Hepatocyte (in vitro differentiated cells): ENCODE measurements at regions not wholly inside any gene's neighbourhood (a gene's known extent, or its start where the extent isn't known, plus 50 kb on each side); places are given as distances from the start of the nearest gene placed in this dataset.
"Not testable (repeated sequence)": the region's sequence is repeated elsewhere in the genome, so short reads cannot be mapped to it uniquely, and the experiment has no call there.

Source experiments
- DNase-seq: peaks from one replicate; pipeline ENCODE4 v3.0.0-alpha.2; 2016; ENCODE audit warnings: low spot score
- H2AFZ ChIP-seq: fragments of 200-600 bp; sonication (generic); 2 replicates; pipeline ENCODE4 v1.6.0; 2016; ENCODE audit warnings: antibody characterized with exemption, mild to moderate bottlenecking
- H3K27ac ChIP-seq: fragments of 200-600 bp; sonication (generic); 2 replicates; pipeline ENCODE4 v1.5.1; 2016; ENCODE audit warnings: mild to moderate bottlenecking
- H3K27me3 ChIP-seq: fragments of 200-600 bp; sonication (generic); 2 replicates; pipeline ENCODE4 v1.6.1; 2016
- H3K36me3 ChIP-seq: fragments of 200-600 bp; sonication (generic); replicated peaks from 2 replicates; pipeline ENCODE4 v1.5.1; 2016; ENCODE audit warnings: low read depth; ENCODE audit not compliant: insufficient read depth
- H3K4me1 ChIP-seq: fragments of 200-600 bp; sonication (generic); 2 replicates; pipeline ENCODE4 v1.5.1; 2016; ENCODE audit warnings: mild to moderate bottlenecking, moderate library complexity; ENCODE audit not compliant: insufficient read depth
- H3K4me2 ChIP-seq: fragments of 200-600 bp; sonication (generic); 2 replicates; pipeline ENCODE4 v1.6.0; 2016
- H3K4me3 ChIP-seq: fragments of 200-600 bp; sonication (generic); 2 replicates; pipeline ENCODE4 v1.5.1; 2016; ENCODE audit warnings: mild to moderate bottlenecking
- H3K79me2 ChIP-seq: fragments of 200-600 bp; sonication (generic); 2 replicates; pipeline ENCODE4 v1.6.0; 2017; ENCODE audit warnings: mild to moderate bottlenecking
- H3K9me2 ChIP-seq: fragments of 200-600 bp; sonication (generic); replicated peaks from 2 replicates; pipeline ENCODE4 v1.6.0; 2017; ENCODE audit warnings: mild to moderate bottlenecking; ENCODE audit not compliant: insufficient read depth
- H3K9me3 ChIP-seq: fragments of 200-600 bp; sonication (generic); 2 replicates; pipeline ENCODE4 v1.5.1; 2016; ENCODE audit warnings: low read depth, mild to moderate bottlenecking
- H4K20me1 ChIP-seq: fragments of 200-600 bp; sonication (generic); 2 replicates; pipeline ENCODE4 v1.6.0; 2016; ENCODE audit warnings: mild to moderate bottlenecking; ENCODE audit not compliant: insufficient read depth, poor library complexity, severe bottlenecking
- EZH2 ChIP-seq: fragments of 200-600 bp; sonication (generic); IDR thresholded peaks from 2 replicates; pipeline ENCODE4 v1.6.1; 2016; ENCODE audit warnings: antibody characterized with exemption, mild to moderate bottlenecking, borderline replicate concordance
- EZH2phosphoT487 ChIP-seq: fragments of 200-600 bp; sonication (generic); IDR thresholded peaks from one replicate; pipeline ENCODE4 v1.6.1; 2018; ENCODE audit warnings: antibody characterized with exemption, mild to moderate bottlenecking, low read depth, moderate library complexity; ENCODE audit not compliant: unreplicated experiment, severe bottlenecking
- WGBS: methylation state at CpG from one replicate; pipeline ENCODE4 v1.1.6; 2016; ENCODE audit warnings: low lambda C conversion rate; ENCODE audit errors: missing lambda C conversion rate; 5-methylcytosine and 5-hydroxymethylcytosine counted together
- TF ChIP-seq, protein P1 (sequence below): fragments of 200-600 bp; sonication (generic); IDR thresholded peaks from 2 replicates; pipeline ENCODE4 v1.5.1; 2016; ENCODE audit warnings: antibody characterized with exemption, mild to moderate bottlenecking; ENCODE audit not compliant: poor library complexity

DNA sequence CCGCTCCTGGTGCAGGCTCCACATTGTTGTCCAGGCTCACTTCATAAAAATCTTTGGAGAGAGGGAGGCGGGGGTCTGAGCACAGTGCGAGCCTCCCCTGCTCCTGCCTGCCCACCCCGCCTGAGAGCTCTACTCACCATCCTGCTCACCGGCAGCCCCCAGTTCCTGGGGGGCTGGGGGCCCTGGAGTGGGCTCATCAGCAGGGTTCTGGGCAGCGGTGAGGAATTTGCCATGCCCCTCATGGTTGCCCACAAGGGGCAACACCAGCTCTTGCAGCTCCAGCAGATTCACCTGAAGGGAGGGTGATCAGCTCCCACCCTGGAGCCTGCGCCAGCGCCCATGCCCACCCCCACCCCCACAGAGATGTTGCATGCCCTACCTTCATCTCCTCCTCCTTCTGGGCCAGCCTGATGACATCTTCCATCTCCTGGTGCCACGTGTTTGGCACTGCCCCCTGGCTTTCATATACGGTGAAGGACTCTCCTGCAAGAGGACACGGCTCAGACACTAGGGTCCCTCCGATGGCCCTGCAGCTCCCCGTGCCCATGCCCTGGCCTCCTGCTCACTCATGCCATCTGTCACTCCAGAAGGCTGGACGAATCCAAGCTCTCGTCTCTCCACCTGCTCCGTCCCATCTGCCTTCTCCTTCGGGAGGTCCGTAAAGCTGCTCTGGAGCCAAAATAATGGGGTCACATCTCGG, 162.1 kb downstream of the TBC1D2B start:
- Histone ChIP-seq H3K9me3 (no peaks in the 10 kb centered on the region), H4K20me1 (no peaks in the 10 kb centered on the region), H3K27ac (no peak overlapping the region), H3K36me3 (no peaks in the 10 kb centered on the region), H3K4me1 (no peaks in the 10 kb centered on the region), H3K4me3 (no peak overlapping the region), H3K4me2 (no peak overlapping the region), H2AFZ (no peak overlapping the region), H3K9me2 (no peaks in the 10 kb centered on the region), H3K79me2 (no peaks in the 10 kb centered on the region), H3K27me3 (peaks cover 5% of the 10 kb centered on the region)
- DNase-seq, result no peak
- no peak for TF ChIP-seq EZH2phosphoT487
- no peak for TF ChIP-seq EZH2
- TF ChIP-seq, protein P1, sequence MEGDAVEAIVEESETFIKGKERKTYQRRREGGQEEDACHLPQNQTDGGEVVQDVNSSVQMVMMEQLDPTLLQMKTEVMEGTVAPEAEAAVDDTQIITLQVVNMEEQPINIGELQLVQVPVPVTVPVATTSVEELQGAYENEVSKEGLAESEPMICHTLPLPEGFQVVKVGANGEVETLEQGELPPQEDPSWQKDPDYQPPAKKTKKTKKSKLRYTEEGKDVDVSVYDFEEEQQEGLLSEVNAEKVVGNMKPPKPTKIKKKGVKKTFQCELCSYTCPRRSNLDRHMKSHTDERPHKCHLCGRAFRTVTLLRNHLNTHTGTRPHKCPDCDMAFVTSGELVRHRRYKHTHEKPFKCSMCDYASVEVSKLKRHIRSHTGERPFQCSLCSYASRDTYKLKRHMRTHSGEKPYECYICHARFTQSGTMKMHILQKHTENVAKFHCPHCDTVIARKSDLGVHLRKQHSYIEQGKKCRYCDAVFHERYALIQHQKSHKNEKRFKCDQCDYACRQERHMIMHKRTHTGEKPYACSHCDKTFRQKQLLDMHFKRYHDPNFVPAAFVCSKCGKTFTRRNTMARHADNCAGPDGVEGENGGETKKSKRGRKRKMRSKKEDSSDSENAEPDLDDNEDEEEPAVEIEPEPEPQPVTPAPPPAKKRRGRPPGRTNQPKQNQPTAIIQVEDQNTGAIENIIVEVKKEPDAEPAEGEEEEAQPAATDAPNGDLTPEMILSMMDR, result no peak
- WGBS, result 83% methylated on average over 12 of the region's 19 CpGs

DNA sequence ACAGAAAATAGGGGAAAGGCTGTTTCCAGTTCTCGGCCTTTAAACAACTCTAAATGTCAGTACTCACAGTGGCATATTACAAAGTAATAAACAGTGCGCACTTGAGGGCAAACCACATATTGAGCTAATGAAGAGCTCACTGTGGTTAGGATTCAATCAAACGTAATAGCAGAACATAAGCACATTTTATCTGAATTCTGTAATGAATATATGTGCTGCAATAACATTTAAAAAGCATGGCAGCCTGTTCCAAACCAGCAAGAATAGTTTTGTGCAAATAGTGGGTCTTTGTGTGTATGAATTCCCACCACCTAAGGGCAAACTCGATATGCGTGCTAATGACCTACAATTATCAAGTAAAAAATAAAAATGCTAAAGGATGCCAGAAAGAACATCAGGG, 163.0 kb downstream of the TBC1D2B start:
- not testable (repeated sequence) for H3K27ac ChIP-seq, H3K27me3 ChIP-seq, DNase-seq, H3K9me3 ChIP-seq, H3K4me3 ChIP-seq, H3K36me3 ChIP-seq, H3K4me1 ChIP-seq, H3K79me2 ChIP-seq, H3K4me2 ChIP-seq, H4K20me1 ChIP-seq, H3K9me2 ChIP-seq, H2AFZ ChIP-seq
- WGBS, result 84% methylated on average over 5 of the region's 5 CpGs

DNA sequence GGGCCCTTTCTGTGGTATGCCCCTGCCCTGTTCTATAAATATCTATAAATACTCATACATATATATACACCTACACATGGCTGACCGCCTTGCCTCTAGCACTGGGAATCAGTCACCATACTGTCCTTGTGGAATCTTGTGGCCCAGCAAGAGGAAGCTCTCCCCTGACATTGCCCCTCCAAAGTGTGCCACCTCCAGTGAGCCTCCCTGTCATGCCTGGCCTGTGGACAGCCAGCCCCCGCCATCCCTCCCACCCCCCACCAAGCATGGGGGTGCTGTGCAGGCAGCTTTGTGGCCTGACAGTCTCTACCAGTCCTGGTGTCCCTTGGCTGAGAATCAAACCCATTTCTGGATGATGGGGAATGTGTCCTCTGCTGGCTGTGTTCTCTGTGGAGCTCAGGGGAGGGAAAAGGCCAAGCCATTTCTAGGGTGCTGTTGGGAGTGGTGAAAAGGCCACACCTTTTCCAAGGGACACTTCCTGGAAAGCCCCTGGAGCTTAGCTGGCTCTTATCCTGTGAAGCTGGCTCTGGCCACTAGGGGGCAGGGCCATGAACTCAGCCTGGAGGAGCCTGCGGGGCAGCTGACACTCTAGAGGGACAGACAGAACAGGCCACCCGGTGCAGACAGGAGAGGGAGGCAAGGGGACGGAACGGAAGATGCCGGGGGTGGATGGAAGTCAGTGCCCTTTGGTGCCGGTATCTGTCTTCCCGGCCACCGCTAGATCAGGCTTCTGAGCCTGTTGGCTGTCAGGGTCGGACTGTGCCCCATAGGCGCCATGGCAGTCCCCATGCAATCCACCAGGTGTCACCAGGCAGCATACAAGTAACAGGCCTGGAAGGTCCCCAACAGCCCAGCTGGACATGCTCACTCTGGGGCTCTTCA, 167.2 kb downstream of the TBC1D2B start:
- peak overlapping the region; percentile 67 for H3K4me2 ChIP-seq
- H2AFZ ChIP-seq, H3K27me3 ChIP-seq, H3K9me3 ChIP-seq, H3K36me3 ChIP-seq, H3K4me3 ChIP-seq, H3K79me2 ChIP-seq, H3K9me2 ChIP-seq, H3K4me1 ChIP-seq, H4K20me1 ChIP-seq, H3K27ac ChIP-seq: not testable (repeated sequence)
- TF ChIP-seq, protein P1, result peak; percentile 53
- peak; percentile 83 for DNase-seq
- 19% methylated on average over 10 of the region's 12 CpGs for WGBS

DNA sequence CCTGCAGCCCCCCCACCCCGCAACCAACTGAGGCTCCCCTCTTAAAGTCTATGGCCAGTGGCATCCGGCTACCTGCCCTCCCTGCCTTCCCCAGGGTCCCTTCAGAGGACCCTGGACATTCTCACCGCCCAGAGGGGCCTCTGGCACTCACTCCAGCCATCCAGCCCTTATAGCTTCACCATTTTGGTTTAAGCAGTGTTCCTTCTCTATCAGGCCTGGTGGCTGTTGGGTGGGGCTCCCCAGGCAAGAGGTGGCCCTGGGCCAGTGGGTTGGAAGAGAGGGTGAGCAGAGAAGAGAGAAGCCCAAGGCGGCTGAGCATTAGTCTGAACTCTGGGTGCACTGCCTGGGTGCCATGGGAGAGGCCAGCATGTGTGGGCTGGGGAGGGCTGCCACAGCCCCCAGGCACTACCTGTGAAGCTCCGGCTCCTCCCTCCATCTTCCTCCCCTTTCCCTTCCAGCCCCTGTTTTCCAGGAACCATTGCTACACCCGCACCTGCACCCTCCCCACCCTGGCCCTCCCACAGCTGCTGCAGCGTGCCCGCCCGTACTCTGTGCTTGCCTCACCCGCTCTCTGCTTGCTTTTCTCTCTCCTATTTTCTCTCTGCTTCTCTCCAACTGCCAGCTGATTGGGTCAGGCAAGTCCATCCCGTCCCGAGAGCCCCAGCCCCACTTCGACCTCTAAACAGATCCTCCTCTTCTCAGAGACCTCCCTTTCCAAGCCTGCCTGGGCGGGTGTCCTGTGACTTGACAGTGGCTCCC, 168.2 kb downstream of the TBC1D2B start:
- WGBS, result 77% methylated on average over 14 of the region's 14 CpGs
- Histone ChIP-seq H3K4me3 (no peak overlapping the region), H3K4me1 (peaks cover 2% of the 10 kb centered on the region)

DNA sequence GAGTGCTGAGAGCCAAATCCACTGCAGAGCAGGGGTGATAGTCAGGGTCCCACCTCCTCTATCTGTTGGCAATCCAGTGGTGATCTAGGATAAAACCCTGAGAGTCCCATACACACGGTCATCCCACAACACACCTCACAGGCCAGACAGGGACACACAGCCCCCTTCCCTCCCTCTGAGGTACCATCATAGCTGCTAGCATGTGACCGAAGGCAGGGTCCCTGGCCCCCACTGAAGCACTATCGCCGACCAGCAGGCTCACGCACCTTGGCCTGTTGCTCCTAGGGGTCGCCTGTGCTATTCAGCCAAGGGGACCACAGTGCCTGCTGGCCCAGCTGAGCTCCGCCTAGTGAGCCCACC, 168.8 kb downstream of the TBC1D2B start:
- not testable (repeated sequence) for H3K4me1 ChIP-seq, H3K27me3 ChIP-seq, H3K79me2 ChIP-seq, H3K4me2 ChIP-seq, H3K27ac ChIP-seq, H3K4me3 ChIP-seq, H2AFZ ChIP-seq, H3K9me3 ChIP-seq, H4K20me1 ChIP-seq, H3K36me3 ChIP-seq, DNase-seq, H3K9me2 ChIP-seq
- WGBS, result 71% methylated on average over 6 of the region's 7 CpGs

More for the DNA sequence above, 168.2 kb downstream of the TBC1D2B start:
- Histone ChIP-seq H3K9me3 (no peaks in the 10 kb centered on the region), H3K4me2 (no peak overlapping the region), H4K20me1 (no peaks in the 10 kb centered on the region), H3K27me3 (peaks cover 5% of the 10 kb centered on the region), H3K9me2 (no peaks in the 10 kb centered on the region), H3K27ac (no peak overlapping the region), H3K79me2 (no peaks in the 10 kb centered on the region), H3K36me3 (no peaks in the 10 kb centered on the region), H2AFZ (no peak overlapping the region)
- TF ChIP-seq EZH2 (no peak), EZH2phosphoT487 (no peak)
- TF ChIP-seq, protein P1, result no peak
- no peak for DNase-seq
